BLaER1 (cell line): ENCODE measurements at regions not wholly inside any gene's neighbourhood (a gene's known extent, or its start where the extent isn't known, plus 50 kb on each side); places are given as distances from the start of the nearest gene placed in this dataset.

Source experiments
- H3K27ac ChIP-seq: shearing (Covaris generic); formaldehyde crosslinking; 2 replicates; pipeline ENCODE4 v1.8.1; 2022
- H3K27me3 ChIP-seq: shearing (Covaris generic); formaldehyde crosslinking; 2 replicates; pipeline ENCODE4 v1.8.1; 2022
- H3K36me3 ChIP-seq: shearing (Covaris generic); formaldehyde crosslinking; 2 replicates; pipeline ENCODE4 v1.8.1; 2022
- H3K4me1 ChIP-seq: shearing (Covaris generic); formaldehyde crosslinking; 2 replicates; pipeline ENCODE4 v1.8.1; 2022
- H3K4me2 ChIP-seq: shearing (Covaris generic); formaldehyde crosslinking; 2 replicates; pipeline ENCODE4 v1.8.1; 2022
- H3K4me3 ChIP-seq: shearing (Covaris generic); formaldehyde crosslinking; 2 replicates; pipeline ENCODE4 v1.8.1; 2022
- H3K9ac ChIP-seq: shearing (Covaris generic); formaldehyde crosslinking; 2 replicates; pipeline ENCODE4 v1.8.1; 2022
- H3K9me3 ChIP-seq: shearing (Covaris generic); formaldehyde crosslinking; 2 replicates; pipeline ENCODE4 v1.8.1; 2022
- H4K20me1 ChIP-seq: shearing (Covaris generic); formaldehyde crosslinking; 2 replicates; pipeline ENCODE4 v1.8.1; 2022
- Cebpa-rat ChIP-seq: shearing (Covaris generic); IDR thresholded peaks from 2 replicates; pipeline ENCODE4 v1.8.1; 2022

GRCh38 chr12:67927324-67927723 lies 61.9 kb upstream of the IFNG-AS1 start:
- H3K9me3 ChIP-seq, result no peaks in the 10 kb centered on the region
- H3K4me3 ChIP-seq, result no peak overlapping the region
- H3K4me2 ChIP-seq, result no peak overlapping the region
- no peaks in the 10 kb centered on the region for H4K20me1 ChIP-seq
- H3K36me3 ChIP-seq, result no peaks in the 10 kb centered on the region
- no peak overlapping the region for H3K9ac ChIP-seq
- TF ChIP-seq Cebpa-rat, result no peak
- no peaks in the 10 kb centered on the region for H3K4me1 ChIP-seq
- H3K27ac ChIP-seq, result no peak overlapping the region
- H3K27me3 ChIP-seq, result no peaks in the 10 kb centered on the region

DNA sequence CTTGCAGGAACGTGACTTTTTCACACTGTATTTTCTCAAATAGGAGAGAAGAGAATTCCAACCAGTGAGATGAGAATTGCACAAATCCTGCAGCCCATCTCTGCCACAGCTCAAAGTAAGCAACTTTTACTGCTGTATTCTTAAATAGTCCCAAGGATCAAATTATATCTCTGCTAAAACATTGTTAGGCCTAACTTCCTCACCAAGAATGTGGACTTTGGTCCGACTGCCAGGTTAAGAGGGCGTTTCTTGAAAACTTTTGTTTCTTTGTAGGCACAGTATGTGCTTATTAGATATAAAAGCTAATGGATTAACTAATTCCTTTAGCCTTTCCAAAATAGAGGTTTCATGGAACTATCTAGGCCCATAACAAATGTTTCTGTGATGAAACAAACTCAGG lies 61.4 kb upstream of the IFNG-AS1 start:
- Histone ChIP-seq H4K20me1 (no peaks in the 10 kb centered on the region), H3K36me3 (no peaks in the 10 kb centered on the region), H3K9me3 (no peaks in the 10 kb centered on the region), H3K4me2 (no peak overlapping the region), H3K9ac (no peak overlapping the region), H3K27me3 (no peaks in the 10 kb centered on the region), H3K4me3 (no peak overlapping the region), H3K4me1 (no peaks in the 10 kb centered on the region), H3K27ac (no peak overlapping the region)
- no peak for TF ChIP-seq Cebpa-rat

DNA sequence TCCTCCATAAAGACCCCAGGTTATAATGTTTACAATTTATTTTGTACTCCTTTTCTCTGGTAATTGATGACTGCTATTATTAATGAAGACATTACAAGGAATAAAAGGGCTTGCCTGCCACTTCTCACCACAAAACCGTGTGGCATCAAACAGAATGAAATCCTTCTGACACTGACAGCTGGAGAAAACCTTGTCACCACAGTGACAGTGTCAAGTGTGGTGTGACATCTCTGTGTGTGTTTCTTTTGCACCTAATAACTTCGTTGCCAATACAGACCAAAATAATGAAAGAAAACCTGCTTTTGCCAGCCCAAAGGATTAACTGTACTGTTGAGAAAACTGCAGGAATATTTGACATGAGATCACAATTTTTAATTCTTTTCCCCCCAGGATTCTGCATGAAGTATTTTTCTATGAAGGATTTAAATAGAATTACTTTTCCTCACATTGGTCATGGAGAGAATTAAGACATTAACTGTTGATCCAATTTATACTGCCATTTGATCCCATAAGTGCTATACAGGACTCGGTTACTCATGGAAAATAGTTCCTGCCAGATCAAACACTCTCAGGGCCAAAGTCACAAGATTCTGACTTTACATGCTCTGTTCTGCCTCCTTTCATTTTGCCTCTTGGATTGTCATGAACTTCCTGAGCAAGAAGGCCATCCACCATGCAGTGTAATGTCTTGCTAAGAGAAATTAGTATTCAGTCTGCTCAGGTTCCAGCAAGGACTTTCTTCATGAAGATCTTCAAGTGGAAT lies 60.4 kb upstream of the IFNG-AS1 start:
- Histone ChIP-seq H3K9ac (no peak overlapping the region), H3K36me3 (no peaks in the 10 kb centered on the region), H4K20me1 (no peaks in the 10 kb centered on the region), H3K4me3 (no peak overlapping the region), H3K4me1 (no peaks in the 10 kb centered on the region), H3K9me3 (no peaks in the 10 kb centered on the region), H3K27me3 (no peaks in the 10 kb centered on the region), H3K27ac (no peak overlapping the region), H3K4me2 (no peak overlapping the region)
- no peak for TF ChIP-seq Cebpa-rat

DNA sequence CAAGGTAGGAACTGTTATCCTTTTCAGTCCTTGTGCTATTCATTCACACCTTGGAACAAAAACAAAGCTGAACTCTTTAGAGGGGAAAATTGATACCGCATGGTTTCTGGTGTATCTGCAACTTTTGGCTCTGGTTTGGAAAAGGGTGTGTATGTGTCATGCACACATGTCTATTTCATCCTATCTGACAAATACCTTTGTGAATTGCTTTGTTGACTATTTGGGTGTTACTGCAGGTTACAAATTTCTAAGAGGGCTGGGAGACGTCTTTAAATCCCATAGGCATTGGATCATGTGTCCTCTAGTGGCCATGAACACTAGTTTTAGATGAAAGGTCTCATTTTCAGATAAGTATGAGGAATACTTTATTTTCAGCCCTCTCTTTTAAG lies 59.9 kb upstream of the IFNG-AS1 start:
- no peak overlapping the region for H3K4me2 ChIP-seq
- H3K9ac ChIP-seq, result no peak overlapping the region
- no peaks in the 10 kb centered on the region for H3K9me3 ChIP-seq
- no peak for TF ChIP-seq Cebpa-rat
- no peak overlapping the region for H3K27ac ChIP-seq
- H3K36me3 ChIP-seq, result no peaks in the 10 kb centered on the region
- no peaks in the 10 kb centered on the region for H3K27me3 ChIP-seq
- no peaks in the 10 kb centered on the region for H4K20me1 ChIP-seq
- no peak overlapping the region for H3K4me3 ChIP-seq
- no peaks in the 10 kb centered on the region for H3K4me1 ChIP-seq

- H3K36me3 ChIP-seq, result no peaks in the 10 kb centered on the region
- no peak for TF ChIP-seq Cebpa-rat
- H3K9ac ChIP-seq, result no peak overlapping the region
- H3K27me3 ChIP-seq, result no peaks in the 10 kb centered on the region
- H3K4me2 ChIP-seq, result no peak overlapping the region
- no peaks in the 10 kb centered on the region for H3K9me3 ChIP-seq
- peaks cover 6% of the 10 kb centered on the region for H3K4me1 ChIP-seq
- H4K20me1 ChIP-seq, result no peaks in the 10 kb centered on the region
- no peak overlapping the region for H3K4me3 ChIP-seq
- H3K27ac ChIP-seq, result no peak overlapping the region
Observed at GRCh38 chr12:67937822-67938221, 51.4 kb upstream of the IFNG-AS1 start.
